ENCODE measurements at regions not wholly inside any gene's neighbourhood (a gene's known extent, or its start where the extent isn't known, plus 50 kb on each side); places are given as distances from the start of the nearest gene placed in this dataset.

GRCh38 chr3:146801492-146801891 is 196.3 kb upstream of the PLSCR5 start:
- TF ChIP-seq EZH2 (IDR thresholded peaks at IDR 0.05; ENCODE audit: insufficient read depth, poor library complexity, severe bottlenecking), result no peak
- TF ChIP-seq EZH2phosphoT487 (IDR thresholded peaks at IDR 0.05; ENCODE audit: insufficient read depth, low read depth), result no peak
